Kidney epithelial cell (primary cell): ENCODE measurements at regions not wholly inside any gene's neighbourhood (a gene's known extent, or its start where the extent isn't known, plus 50 kb on each side); places are given as distances from the start of the nearest gene placed in this dataset.

ENCODE experiments used
- DNase-seq: peaks from one replicate; pipeline ENCODE4 v3.0.0-alpha.2; 2010; ENCODE audit warnings: low read depth
- H3K27me3 ChIP-seq: 2 replicates; pipeline ENCODE4 v1.6.0; 2011; ENCODE audit warnings: low read length; ENCODE audit not compliant: control insufficient read depth, insufficient read depth
- H3K36me3 ChIP-seq: 2 replicates; pipeline ENCODE4 v1.5.1; 2011; ENCODE audit warnings: low read length; ENCODE audit not compliant: control insufficient read depth, insufficient read depth
- H3K4me3 ChIP-seq: 2 replicates; pipeline ENCODE4 v1.5.1; 2011; ENCODE audit warnings: low read depth, mild to moderate bottlenecking, control low read depth, low read length
- CTCF ChIP-seq: IDR thresholded peaks from 2 replicates; pipeline ENCODE4 v1.5.1; 2011; ENCODE audit warnings: mild to moderate bottlenecking, moderate library complexity, low read length, control low read depth, inconsistent platforms; ENCODE audit not compliant: insufficient read depth, poor library complexity, severe bottlenecking

- DNase-seq, result no peak
- TF ChIP-seq CTCF, result no peak
- H3K4me3 ChIP-seq, result no peak overlapping the region
- H3K36me3 ChIP-seq, result no peaks in the 10 kb centered on the region
- no peaks in the 10 kb centered on the region for H3K27me3 ChIP-seq
Measured at GRCh38 chr20:24805456-24806238, 143.4 kb upstream of the CST7 start.

- Histone ChIP-seq H3K36me3 (no peaks in the 10 kb centered on the region), H3K27me3 (no peaks in the 10 kb centered on the region), H3K4me3 (no peak overlapping the region)
- no peak for TF ChIP-seq CTCF
- DNase-seq, result no peak
Measured at GRCh38 chr20:24806705-24807676, 142.1 kb upstream of the CST7 start.

GRCh38 chr20:24808616-24809015 lies 140.5 kb upstream of the CST7 start:
- no peaks in the 10 kb centered on the region for H3K27me3 ChIP-seq

GRCh38 chr20:24809606-24810005 lies 139.5 kb upstream of the CST7 start:
- H3K27me3 ChIP-seq, result no peaks in the 10 kb centered on the region
- DNase-seq, result no peak
- H3K36me3 ChIP-seq, result no peaks in the 10 kb centered on the region
- TF ChIP-seq CTCF, result no peak
- no peak overlapping the region for H3K4me3 ChIP-seq

More at GRCh38 chr20:24808616-24809015, 140.5 kb upstream of the CST7 start:
- DNase-seq, result no peak
- no peak for TF ChIP-seq CTCF
- no peaks in the 10 kb centered on the region for H3K36me3 ChIP-seq
- no peak overlapping the region for H3K4me3 ChIP-seq

- DNase-seq, result no peak
- Histone ChIP-seq H3K27me3 (no peaks in the 10 kb centered on the region), H3K4me3 (no peak overlapping the region), H3K36me3 (no peaks in the 10 kb centered on the region)
- no peak for TF ChIP-seq CTCF
Measured at GRCh38 chr20:24810676-24811407, 138.2 kb upstream of the CST7 start.
